GOT3 (cell line): ENCODE measurements at regions not wholly inside any gene's neighbourhood (a gene's known extent, or its start where the extent isn't known, plus 50 kb on each side); places are given as distances from the start of the nearest gene placed in this dataset.

Experiments used
- DNase-seq: peaks from one replicate; lab custom pipeline; 2025; ENCODE audit warnings: mixed read lengths; lab: John Stamatoyannopoulos, UW

DNA sequence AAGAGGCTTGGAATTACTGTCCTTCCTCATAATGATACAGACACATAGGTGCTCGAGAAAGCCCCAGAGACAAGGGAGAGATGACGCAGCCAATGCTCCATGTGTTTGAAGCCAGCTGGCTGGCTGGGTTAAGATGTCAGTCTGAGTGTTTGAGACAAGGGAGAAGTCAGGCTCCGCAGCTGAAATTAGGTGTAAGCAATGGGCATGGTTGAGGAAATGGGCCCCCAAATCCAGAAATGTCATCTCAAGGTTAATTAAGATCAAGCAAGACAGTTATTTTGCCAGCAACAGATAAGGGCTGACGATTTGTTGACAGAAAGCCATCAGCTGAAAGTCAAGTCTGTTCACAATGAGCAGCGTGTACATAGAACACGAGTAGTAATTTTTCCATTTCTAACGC is 713.4 kb downstream of the IRX1 start:
- DNase-seq: no peak

DNA sequence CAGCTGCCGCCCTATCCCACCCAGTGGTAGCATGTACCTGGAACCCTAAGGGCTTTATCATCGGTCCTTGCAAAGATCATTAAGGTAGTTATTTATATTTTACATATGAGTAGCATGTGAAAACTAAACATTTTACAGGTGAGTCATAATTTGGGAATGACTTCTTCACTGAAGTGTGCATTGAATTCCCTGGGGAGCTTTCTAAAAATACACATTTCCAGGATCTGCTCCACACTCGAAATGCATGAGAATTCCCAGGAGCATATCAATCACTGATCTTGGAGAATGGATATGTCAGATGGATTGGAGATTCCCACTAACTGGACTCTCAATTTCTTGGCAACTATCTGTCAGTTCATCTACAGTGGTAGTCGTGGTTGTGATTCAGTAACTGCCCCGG is 717.5 kb downstream of the IRX1 start:
- DNase-seq: no peak

GRCh38 chr5:4319478-4320128 is 724.0 kb downstream of the IRX1 start:
- DNase-seq: no peak

- no peak for DNase-seq
These were observed 734.7 kb downstream of the IRX1 start for GRCh38 chr5:4330327-4330726.

GRCh38 chr5:4335078-4335477 is 739.4 kb downstream of the IRX1 start:
- no peak for DNase-seq

GRCh38 chr5:4337519-4337918 is 741.9 kb downstream of the IRX1 start:
- DNase-seq: no peak

GRCh38 chr5:4339949-4340348 is 744.3 kb downstream of the IRX1 start:
- no peak for DNase-seq

- no peak for DNase-seq
These were observed 750.2 kb downstream of the IRX1 start for GRCh38 chr5:4345850-4346249.

GRCh38 chr5:4348423-4348822 is 752.8 kb downstream of the IRX1 start:
- DNase-seq: no peak

- DNase-seq: no peak
These were observed 753.3 kb downstream of the IRX1 start for GRCh38 chr5:4348919-4349318.

DNA sequence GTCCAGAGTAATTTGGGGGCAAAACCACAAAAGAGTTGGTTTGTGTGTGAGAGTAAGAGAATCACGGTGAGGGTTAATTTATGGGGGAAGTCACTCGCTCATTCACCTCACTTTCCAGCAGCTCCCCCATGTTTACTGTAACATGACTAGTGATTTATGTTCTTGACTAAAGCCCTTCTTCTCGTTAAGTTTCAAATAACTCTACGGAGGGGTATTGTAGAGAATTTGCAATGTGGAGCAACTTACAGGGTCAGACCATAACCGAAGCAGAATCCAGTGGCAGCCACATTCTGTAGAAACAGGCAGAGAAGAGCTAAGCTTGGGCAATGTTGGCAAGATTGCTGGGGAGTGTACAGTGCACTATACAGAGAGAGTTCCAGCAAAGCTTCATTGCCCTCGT is 760.6 kb downstream of the IRX1 start:
- no peak for DNase-seq

GRCh38 chr5:4359847-4360246 is 764.2 kb downstream of the IRX1 start:
- DNase-seq: no peak

- no peak for DNase-seq
These were observed 766.1 kb downstream of the IRX1 start for GRCh38 chr5:4361753-4362152.

DNA sequence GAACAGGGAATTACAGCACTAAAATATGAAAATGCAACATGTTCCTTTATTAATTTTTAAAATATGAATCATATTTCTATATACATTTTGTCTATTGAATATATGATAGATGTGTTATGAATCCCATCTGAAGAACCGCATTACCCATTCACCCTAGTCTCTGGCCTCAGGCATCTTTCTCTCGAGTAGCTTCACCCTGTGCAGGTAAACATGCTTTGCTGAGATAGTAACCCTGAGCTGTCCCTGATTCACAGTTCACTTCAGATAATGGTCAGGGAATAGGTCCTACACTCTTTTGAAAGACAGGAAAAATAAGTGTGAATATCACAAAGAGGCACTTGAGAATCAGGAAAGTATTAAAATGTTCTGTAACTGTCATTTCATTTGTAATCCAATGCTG is 766.8 kb downstream of the IRX1 start:
- DNase-seq: no peak

GRCh38 chr5:4363045-4363444 is 767.4 kb downstream of the IRX1 start:
- DNase-seq: no peak

DNA sequence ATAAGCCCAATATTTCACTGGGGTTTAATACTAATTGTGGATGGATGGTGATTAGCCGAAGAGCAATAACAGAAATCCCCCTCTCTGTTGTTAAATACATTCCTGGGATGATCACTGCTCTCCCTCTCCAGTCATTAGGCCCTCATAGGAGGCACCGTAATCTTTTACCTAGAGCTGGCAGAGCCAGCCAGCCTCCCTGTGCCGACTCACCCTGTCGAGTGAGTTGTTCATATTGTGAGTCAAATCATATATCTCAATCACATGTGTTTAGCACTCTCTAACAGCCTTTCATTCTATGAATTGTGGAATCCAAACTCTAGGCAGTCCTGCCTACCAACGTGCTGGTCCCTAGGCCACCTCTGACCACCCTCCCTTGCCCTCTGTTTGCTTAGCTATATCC is 771.0 kb downstream of the IRX1 start:
- no peak for DNase-seq

- no peak for DNase-seq
These were observed 769.9 kb upstream of the ADAMTS16 start for GRCh38 chr5:4370218-4370617.

- DNase-seq: no peak
These were observed 767.6 kb upstream of the ADAMTS16 start for GRCh38 chr5:4372481-4372880.

GRCh38 chr5:4373051-4373820 is 766.9 kb upstream of the ADAMTS16 start:
- DNase-seq: no peak

DNA sequence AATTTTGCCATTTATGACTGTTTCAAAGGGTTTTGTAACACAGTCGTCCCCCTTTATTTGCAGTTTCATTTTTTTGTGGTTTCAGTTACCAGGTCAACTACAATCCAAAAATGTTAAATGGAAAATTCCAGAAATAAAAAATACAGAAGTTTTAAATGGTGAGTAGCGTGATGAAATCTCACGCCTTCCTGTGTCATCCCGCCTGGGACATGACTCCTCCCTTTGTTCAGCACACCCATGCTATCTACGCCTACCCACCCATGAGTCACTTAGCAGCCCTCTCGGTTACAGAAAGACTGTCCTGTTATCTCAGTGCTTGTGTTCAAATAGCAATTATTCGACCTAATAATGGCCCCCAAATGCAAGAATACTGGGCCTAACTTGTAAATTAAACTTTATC is 765.3 kb upstream of the ADAMTS16 start:
- no peak for DNase-seq

DNA sequence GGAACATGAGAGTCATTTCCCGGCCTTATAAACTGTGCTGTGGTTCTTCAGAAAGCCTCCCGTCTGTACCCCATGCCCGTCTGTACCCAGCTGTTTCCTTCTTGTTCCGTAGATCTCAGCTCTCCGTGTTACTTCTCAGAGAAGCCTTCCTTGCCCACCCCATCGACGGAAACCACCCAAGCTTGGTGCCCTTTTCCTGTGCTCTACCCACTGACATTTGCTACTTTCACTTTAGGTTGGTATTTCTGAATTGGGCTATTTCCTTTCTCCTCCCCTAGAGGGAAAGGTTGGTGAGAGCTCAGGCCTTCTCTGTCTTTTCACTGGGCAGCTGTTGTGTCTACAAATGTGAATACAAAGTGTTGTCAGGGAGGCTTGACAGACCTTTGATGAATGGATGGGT is 764.5 kb upstream of the ADAMTS16 start:
- DNase-seq: no peak

DNA sequence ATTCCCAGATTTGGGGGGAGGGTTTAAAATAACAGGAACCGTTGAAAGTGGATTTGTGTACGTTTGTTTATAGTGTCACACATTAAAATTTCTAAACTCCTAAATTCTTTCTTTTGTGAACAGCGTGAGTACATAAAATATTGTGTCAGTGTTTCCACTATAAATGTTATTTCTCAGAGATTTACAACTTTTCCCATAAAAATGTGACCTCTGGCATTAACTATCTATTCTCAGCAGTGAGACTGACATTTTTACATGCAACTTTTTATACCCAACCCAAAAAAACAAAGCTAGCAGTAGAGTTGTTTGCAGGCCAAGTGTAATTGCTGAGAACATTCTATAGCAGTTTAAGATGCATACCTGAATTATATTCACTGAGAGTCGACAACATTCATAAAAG is 757.0 kb upstream of the ADAMTS16 start:
- no peak for DNase-seq

GRCh38 chr5:4383518-4384198 is 756.5 kb upstream of the ADAMTS16 start:
- DNase-seq: no peak
